Stimulated activated effector memory CD8-positive, alpha-beta T cell treated with anti-CD3 and anti-CD28 coated beads, Interleukin-12 subunit alpha, Interleukin-12 subunit beta, amount 100 ng/mL, for 72 hours (primary cell): ENCODE measurements at regions not wholly inside any gene's neighbourhood (a gene's known extent, or its start where the extent isn't known, plus 50 kb on each side); places are given as distances from the start of the nearest gene placed in this dataset.

Source experiments
- ATAC-seq: fragments of 150-1000 bp; cut with Tn5 transposase; 2 replicates; pipeline ENCODE4 v1.10.0; 2021
- DNase-seq, 2 donors: peaks; one replicate each; pipeline ENCODE4 v3.0.0; 2021 to 2022; ENCODE audit warnings: low spot score in 2 of 2
- H3K27ac Mint-ChIP-seq: one replicate; pipeline ENCODE4 v1.8.0; 2022; ENCODE audit warnings: mild to moderate bottlenecking, mixed read lengths
- H3K36me3 Mint-ChIP-seq: one replicate; pipeline ENCODE4 v1.8.0; 2022; ENCODE audit warnings: mild to moderate bottlenecking, mixed read lengths
- H3K4me1 Mint-ChIP-seq: one replicate; pipeline ENCODE4 v1.8.0; 2022; ENCODE audit warnings: mixed read lengths
- H3K4me3 Mint-ChIP-seq: one replicate; pipeline ENCODE4 v1.8.0; 2022; ENCODE audit warnings: mild to moderate bottlenecking, mixed read lengths
- H3K9me3 Mint-ChIP-seq: one replicate; pipeline ENCODE4 v1.8.0; 2022; ENCODE audit warnings: mixed read lengths

DNA sequence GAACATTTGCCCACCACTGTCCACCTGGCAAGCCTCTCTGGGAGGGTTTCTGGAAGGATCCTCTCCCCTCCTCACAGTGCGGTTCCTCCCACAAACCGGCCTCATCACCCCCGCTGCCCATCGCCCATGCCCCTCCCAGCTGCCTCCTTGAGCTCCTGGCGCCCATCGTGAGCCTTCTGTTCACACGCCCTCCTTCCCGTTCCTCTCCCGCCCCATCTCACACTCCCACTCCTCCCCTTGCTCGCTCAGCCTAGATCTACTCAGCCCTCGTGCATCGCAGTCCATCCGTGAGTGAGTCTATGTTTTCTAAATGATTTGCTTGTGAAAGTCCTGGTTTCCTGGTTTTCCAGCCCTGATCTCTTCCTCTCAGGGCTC lies 119.1 kb upstream of the C1orf174 start:
- no peak overlapping the region for H3K27ac Mint-ChIP-seq
- DNase-seq (no peak), ATAC-seq (no peak)
- H3K4me3 Mint-ChIP-seq = no peak overlapping the region
- peaks cover 19% of the 10 kb centered on the region for H3K4me1 Mint-ChIP-seq
- H3K9me3 Mint-ChIP-seq = no peaks in the 10 kb centered on the region
- H3K36me3 Mint-ChIP-seq = no peaks in the 10 kb centered on the region

GRCh38 chr1:4019606-4020331 lies 119.7 kb upstream of the C1orf174 start:
- Mint-ChIP-seq H3K4me1 (peaks cover 19% of the 10 kb centered on the region), H3K9me3 (no peaks in the 10 kb centered on the region), H3K4me3 (no peak overlapping the region), H3K36me3 (no peaks in the 10 kb centered on the region), H3K27ac (no peak overlapping the region)
- ATAC-seq (no peak), DNase-seq (no peak)

DNA sequence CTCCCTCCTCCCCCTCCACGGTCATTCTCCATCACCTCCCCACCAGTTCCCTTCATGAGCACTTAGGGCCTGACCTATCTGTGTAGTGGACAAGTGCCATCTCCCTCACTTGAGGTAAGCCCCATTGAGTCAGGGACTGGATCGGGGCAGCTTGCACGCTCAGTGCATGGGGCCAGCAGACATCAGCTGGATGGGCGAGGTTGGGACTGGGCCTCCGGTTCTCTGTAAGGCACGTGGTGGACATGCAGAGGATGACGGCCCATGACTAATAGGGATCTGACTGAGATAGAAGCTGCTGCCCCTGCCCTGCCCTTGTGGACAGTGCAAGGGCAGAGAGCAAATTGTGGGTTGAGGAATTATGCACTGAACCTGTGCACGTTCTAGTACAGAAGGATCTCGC lies 120.4 kb upstream of the C1orf174 start:
- Mint-ChIP-seq H3K4me3 (no peak overlapping the region), H3K9me3 (no peaks in the 10 kb centered on the region), H3K27ac (no peak overlapping the region), H3K4me1 (peaks cover 19% of the 10 kb centered on the region), H3K36me3 (no peaks in the 10 kb centered on the region)
- no peak for DNase-seq
- no peak for ATAC-seq

DNA sequence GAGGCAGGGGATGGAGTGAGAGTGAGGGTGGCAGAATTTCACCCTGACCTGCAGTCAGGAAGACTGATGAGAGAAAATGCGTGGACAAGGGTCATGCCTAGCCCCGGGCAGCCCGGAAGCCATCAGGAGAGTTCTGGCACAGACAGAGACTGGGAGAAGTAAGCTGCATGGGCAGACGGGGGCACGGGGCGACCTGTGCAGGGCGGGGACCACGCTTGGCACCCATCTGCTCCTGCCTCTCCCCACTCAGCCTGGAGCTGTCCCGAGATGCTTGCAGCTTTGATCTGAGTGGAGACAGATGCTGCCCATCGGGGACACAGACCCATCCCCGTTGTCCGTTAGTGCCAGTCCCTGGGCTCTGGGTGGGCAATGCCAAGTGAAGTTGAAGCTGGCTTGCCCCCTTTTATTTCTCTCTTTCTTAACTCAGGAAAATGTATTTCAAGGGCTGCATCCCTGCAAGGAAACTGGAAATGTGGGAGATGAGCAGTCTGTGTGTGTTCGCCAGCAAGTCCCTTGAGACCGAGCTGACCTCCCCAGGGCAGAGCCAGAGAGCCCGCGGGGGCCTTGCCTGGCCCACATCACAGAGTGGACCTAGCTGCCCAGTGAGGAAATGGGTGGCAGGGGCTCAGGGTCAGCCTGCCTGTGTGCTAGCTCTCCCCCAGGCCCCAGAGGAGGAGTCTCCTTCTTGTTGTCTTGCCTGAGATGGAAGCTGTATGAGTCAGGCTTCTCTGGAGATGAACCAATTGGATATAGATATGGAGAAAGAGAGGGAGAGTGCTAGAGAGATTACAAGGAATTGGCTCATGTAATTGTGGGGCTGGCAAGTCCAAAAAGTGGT lies 121.3 kb upstream of the C1orf174 start:
- ATAC-seq (peak; percentile 24), DNase-seq (no peak)
- H3K4me3 Mint-ChIP-seq = no peak overlapping the region
- H3K9me3 Mint-ChIP-seq = no peaks in the 10 kb centered on the region
- H3K36me3 Mint-ChIP-seq = no peaks in the 10 kb centered on the region
- H3K27ac Mint-ChIP-seq = no peak overlapping the region
- peaks cover 12% of the 10 kb centered on the region for H3K4me1 Mint-ChIP-seq

- Mint-ChIP-seq H3K27ac (no peak overlapping the region), H3K9me3 (no peaks in the 10 kb centered on the region), H3K4me1 (peaks cover 7% of the 10 kb centered on the region), H3K4me3 (no peak overlapping the region), H3K36me3 (no peaks in the 10 kb centered on the region)
- no peak for DNase-seq
- no peak for ATAC-seq
Observed at GRCh38 chr1:4021974-4022268, 121.8 kb upstream of the C1orf174 start.

- DNase-seq = no peak
- ATAC-seq = no peak
- H3K9me3 Mint-ChIP-seq = no peaks in the 10 kb centered on the region
- no peak overlapping the region for H3K4me3 Mint-ChIP-seq
- H3K27ac Mint-ChIP-seq = no peak overlapping the region
- H3K36me3 Mint-ChIP-seq = no peaks in the 10 kb centered on the region
- peaks cover 5% of the 10 kb centered on the region for H3K4me1 Mint-ChIP-seq
Observed at GRCh38 chr1:4022715-4023114, 122.6 kb upstream of the C1orf174 start.

- no peak for ATAC-seq
- Mint-ChIP-seq H3K4me3 (no peak overlapping the region), H3K4me1 (peaks cover 5% of the 10 kb centered on the region)
Observed at GRCh38 chr1:4023678-4024077, 123.6 kb upstream of the C1orf174 start.

GRCh38 chr1:4024811-4025210 lies 124.7 kb upstream of the C1orf174 start:
- Mint-ChIP-seq H3K4me3 (no peak overlapping the region), H3K27ac (no peak overlapping the region)

More at GRCh38 chr1:4023678-4024077, 123.6 kb upstream of the C1orf174 start:
- Mint-ChIP-seq H3K9me3 (no peaks in the 10 kb centered on the region), H3K36me3 (no peaks in the 10 kb centered on the region), H3K27ac (no peak overlapping the region)
- no peak for DNase-seq

DNA sequence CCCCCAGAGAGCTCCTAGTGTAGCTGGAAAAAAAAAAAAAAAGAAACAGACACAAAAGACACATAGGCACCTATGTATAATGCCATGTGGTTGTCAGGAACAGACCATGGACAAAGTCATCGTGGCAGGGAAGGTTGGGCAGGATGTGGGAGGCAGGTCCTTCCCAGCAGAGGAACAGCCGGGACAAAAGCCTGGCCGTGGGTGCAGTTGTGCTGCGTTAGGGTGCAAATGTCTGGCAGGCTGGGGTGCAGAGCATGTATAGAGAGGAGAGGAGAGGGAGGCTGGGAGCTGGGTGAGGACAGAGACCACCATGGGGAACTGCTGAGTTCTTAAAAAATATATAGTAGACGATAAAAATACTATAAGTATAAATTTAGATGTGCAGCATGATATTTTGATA lies 125.7 kb upstream of the C1orf174 start:
- Mint-ChIP-seq H3K36me3 (no peaks in the 10 kb centered on the region), H3K4me1 (no peaks in the 10 kb centered on the region), H3K9me3 (no peaks in the 10 kb centered on the region), H3K27ac (no peak overlapping the region), H3K4me3 (no peak overlapping the region)
- ATAC-seq (no peak), DNase-seq (no peak)

More at GRCh38 chr1:4024811-4025210, 124.7 kb upstream of the C1orf174 start:
- Mint-ChIP-seq H3K4me1 (no peaks in the 10 kb centered on the region), H3K9me3 (no peaks in the 10 kb centered on the region), H3K36me3 (no peaks in the 10 kb centered on the region)
- DNase-seq (no peak), ATAC-seq (no peak)

GRCh38 chr1:4027008-4027407 lies 126.9 kb upstream of the C1orf174 start:
- H3K4me1 Mint-ChIP-seq = no peaks in the 10 kb centered on the region
- no peak for ATAC-seq
- no peaks in the 10 kb centered on the region for H3K36me3 Mint-ChIP-seq
- H3K27ac Mint-ChIP-seq = no peak overlapping the region
- no peak overlapping the region for H3K4me3 Mint-ChIP-seq
- peaks cover 3% of the 10 kb centered on the region for H3K9me3 Mint-ChIP-seq
- DNase-seq = no peak

DNA sequence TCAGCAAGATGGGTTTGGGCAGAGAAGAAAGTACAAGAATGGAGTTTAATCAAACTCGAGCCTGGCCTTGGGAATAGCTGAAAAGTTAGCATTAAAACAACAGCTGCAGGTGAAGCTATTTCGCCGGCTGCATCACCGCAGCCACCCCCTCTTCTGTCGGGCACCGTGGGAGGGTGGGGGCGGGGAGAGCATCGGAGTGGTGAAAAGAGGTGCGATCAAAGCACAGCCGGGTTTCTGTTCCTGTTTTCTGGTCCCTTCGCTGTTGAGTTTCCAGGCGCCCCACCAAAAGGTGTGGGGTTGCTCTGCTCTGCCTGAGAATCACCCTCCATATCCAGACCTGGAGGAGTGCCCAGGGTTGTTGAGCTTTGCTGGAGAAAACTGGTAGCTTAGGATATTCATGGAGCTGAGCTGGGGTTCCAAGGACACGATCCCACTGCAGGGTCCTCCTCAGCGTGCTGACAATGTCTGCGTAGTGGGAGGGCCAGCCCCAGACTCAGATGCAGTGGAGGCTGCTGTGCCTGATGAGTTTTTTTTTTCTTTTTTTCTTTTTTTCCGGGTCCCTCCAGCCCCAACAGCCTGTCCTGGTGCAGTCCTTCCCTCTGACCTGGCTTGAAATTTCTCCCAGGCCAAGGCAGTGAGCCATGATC lies 127.5 kb upstream of the C1orf174 start:
- no peak for ATAC-seq
- no peak for DNase-seq
- H3K36me3 Mint-ChIP-seq = no peaks in the 10 kb centered on the region
- H3K4me1 Mint-ChIP-seq = no peaks in the 10 kb centered on the region
- H3K27ac Mint-ChIP-seq = no peak overlapping the region
- peaks cover 3% of the 10 kb centered on the region for H3K9me3 Mint-ChIP-seq
- H3K4me3 Mint-ChIP-seq = no peak overlapping the region

GRCh38 chr1:4028139-4028501 lies 128.0 kb upstream of the C1orf174 start:
- no peaks in the 10 kb centered on the region for H3K4me1 Mint-ChIP-seq
- no peak overlapping the region for H3K27ac Mint-ChIP-seq
- no peak overlapping the region for H3K4me3 Mint-ChIP-seq
- DNase-seq (no peak), ATAC-seq (no peak)
- H3K36me3 Mint-ChIP-seq = no peaks in the 10 kb centered on the region
- peaks cover 3% of the 10 kb centered on the region for H3K9me3 Mint-ChIP-seq

- H3K4me3 Mint-ChIP-seq = no peak overlapping the region
- peaks cover 3% of the 10 kb centered on the region for H3K9me3 Mint-ChIP-seq
- ATAC-seq = no peak
- no peak for DNase-seq
- no peak overlapping the region for H3K27ac Mint-ChIP-seq
- no peaks in the 10 kb centered on the region for H3K36me3 Mint-ChIP-seq
- no peaks in the 10 kb centered on the region for H3K4me1 Mint-ChIP-seq
Observed at GRCh38 chr1:4029376-4029775, 129.3 kb upstream of the C1orf174 start.

- Mint-ChIP-seq H3K4me3 (no peak overlapping the region), H3K27ac (no peak overlapping the region)
Observed at GRCh38 chr1:4032571-4032970, 132.5 kb upstream of the C1orf174 start.

DNA sequence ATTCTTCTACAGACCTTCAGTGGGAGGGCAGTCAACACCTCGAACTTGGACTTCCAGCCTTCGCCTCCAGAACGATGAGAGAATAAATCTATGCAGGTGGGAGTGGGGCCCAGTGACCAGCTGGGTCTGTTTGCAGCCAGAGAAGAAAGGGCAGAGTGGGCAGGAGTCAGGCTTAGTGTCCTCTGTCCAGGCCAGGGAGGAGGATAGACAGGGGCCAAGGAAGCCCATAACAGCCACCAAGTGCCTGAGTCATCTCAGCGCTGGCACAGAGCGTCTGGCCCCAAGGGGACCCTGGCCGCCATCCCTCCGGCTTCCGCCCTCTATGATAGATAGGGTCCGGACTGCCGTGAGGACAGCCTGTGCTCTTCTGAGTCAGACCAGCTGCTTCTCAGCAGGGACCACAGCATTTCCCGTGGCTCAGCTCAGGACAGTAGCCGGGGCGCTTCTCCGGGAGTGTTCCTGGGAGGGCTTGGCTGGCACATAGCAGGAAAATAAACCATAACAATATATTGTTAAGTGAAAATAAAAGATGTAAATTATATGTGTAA lies 133.1 kb upstream of the C1orf174 start:
- H3K36me3 Mint-ChIP-seq = no peaks in the 10 kb centered on the region
- no peak for ATAC-seq

More at GRCh38 chr1:4032571-4032970, 132.5 kb upstream of the C1orf174 start:
- H3K9me3 Mint-ChIP-seq = peaks cover 3% of the 10 kb centered on the region
- H3K36me3 Mint-ChIP-seq = no peaks in the 10 kb centered on the region
- DNase-seq (no peak), ATAC-seq (no peak)
- H3K4me1 Mint-ChIP-seq = no peaks in the 10 kb centered on the region

More for the DNA sequence above, 133.1 kb upstream of the C1orf174 start:
- no peak overlapping the region for H3K27ac Mint-ChIP-seq
- no peak for DNase-seq
- H3K4me3 Mint-ChIP-seq = no peak overlapping the region
- peaks cover 3% of the 10 kb centered on the region for H3K9me3 Mint-ChIP-seq
- no peaks in the 10 kb centered on the region for H3K4me1 Mint-ChIP-seq
